Naive B cell (primary cell): ENCODE measurements at regions not wholly inside any gene's neighbourhood (a gene's known extent, or its start where the extent isn't known, plus 50 kb on each side); places are given as distances from the start of the nearest gene placed in this dataset.

Experiments
- ATAC-seq, 2 donors: fragments of 150-1000 bp; cut with Tn5 transposase; 2 replicates each; pipeline ENCODE4 v1.10.0; 2021; ENCODE audit warnings: low read depth in 2 of 2, mild to moderate bottlenecking in 2 of 2, moderate library complexity in 2 of 2
- DNase-seq: peaks from one replicate; pipeline ENCODE4 v3.0.0; 2022
- H3K27ac Mint-ChIP-seq, 6 donors: one replicate each; pipeline ENCODE4 v1.8.0; 2020 to 2022; ENCODE audit warnings: mild to moderate bottlenecking in 6 of 6, mixed read lengths in 6 of 6, moderate library complexity in 5 of 6, inconsistent platforms in 2 of 6
- H3K27me3 Mint-ChIP-seq, 3 donors: one replicate each; pipeline ENCODE4 v1.8.0; 2021 to 2022; ENCODE audit warnings: mixed read lengths in 3 of 3, mild to moderate bottlenecking in 1 of 3
- H3K36me3 Mint-ChIP-seq, 2 donors: one replicate each; pipeline ENCODE4 v1.8.0; 2020 to 2022; ENCODE audit warnings: mixed read lengths in 2 of 2, inconsistent platforms in 1 of 2, mild to moderate bottlenecking in 1 of 2
- H3K4me1 Mint-ChIP-seq, 3 donors: one replicate each; pipeline ENCODE4 v1.8.0; 2020 to 2022; ENCODE audit warnings: mixed read lengths in 3 of 3, inconsistent platforms in 1 of 3, mild to moderate bottlenecking in 1 of 3, moderate library complexity in 1 of 3
- H3K4me3 Mint-ChIP-seq, 8 donors: one replicate each; pipeline ENCODE4 v1.8.0; 2020 to 2022; ENCODE audit warnings: mild to moderate bottlenecking in 8 of 8, mixed read lengths in 8 of 8, moderate library complexity in 8 of 8, inconsistent platforms in 2 of 8
- H3K9me3 Mint-ChIP-seq, 7 donors: one replicate each; pipeline ENCODE4 v1.8.0; 2020 to 2022; ENCODE audit warnings: mixed read lengths in 7 of 7, mild to moderate bottlenecking in 5 of 7, inconsistent platforms in 2 of 7, moderate library complexity in 1 of 7

GRCh38 chr4:24637173-24637572 lies 52.8 kb upstream of the DHX15 start:
- H3K27me3 Mint-ChIP-seq = peaks cover 16 to 22% (median 18%) of the 10 kb centered on the region in 3 donors
- ATAC-seq (no peak), DNase-seq (no peak)
- H3K36me3 Mint-ChIP-seq = no peaks in the 10 kb centered on the region
- no peak overlapping the region for H3K27ac Mint-ChIP-seq
- no peak overlapping the region for H3K4me3 Mint-ChIP-seq
- no peaks in the 10 kb centered on the region for H3K9me3 Mint-ChIP-seq
- H3K4me1 Mint-ChIP-seq = no peaks in the 10 kb centered on the region

GRCh38 chr4:24638396-24638875 lies 54.1 kb upstream of the DHX15 start:
- Mint-ChIP-seq H3K9me3 (no peaks in the 10 kb centered on the region), H3K4me3 (no peak overlapping the region), H3K4me1 (no peaks in the 10 kb centered on the region), H3K36me3 (no peaks in the 10 kb centered on the region), H3K27ac (no peak overlapping the region), H3K27me3 (peaks cover 17 to 26% (median 25%) of the 10 kb centered on the region in 3 donors)
- ATAC-seq = no peak
- no peak for DNase-seq

- Mint-ChIP-seq H3K27ac (no peak overlapping the region), H3K9me3 (no peaks in the 10 kb centered on the region), H3K4me1 (no peaks in the 10 kb centered on the region), H3K36me3 (no peaks in the 10 kb centered on the region), H3K4me3 (no peak overlapping the region), H3K27me3 (peaks cover 26 to 36% (median 27%) of the 10 kb centered on the region in 3 donors)
- DNase-seq (no peak), ATAC-seq (no peak)
These were observed 55.4 kb upstream of the DHX15 start for GRCh38 chr4:24639714-24640113.

- no peak for DNase-seq
- Mint-ChIP-seq H3K27me3 (peaks cover 26 to 42% (median 28%) of the 10 kb centered on the region in 3 donors), H3K27ac (no peak overlapping the region), H3K4me3 (peak overlapping the region in 1 of 8 donors; percentile 52), H3K36me3 (no peaks in the 10 kb centered on the region), H3K4me1 (no peaks in the 10 kb centered on the region), H3K9me3 (no peaks in the 10 kb centered on the region)
- ATAC-seq = no peak
These were observed 56.0 kb upstream of the DHX15 start for GRCh38 chr4:24640366-24640765.

- ATAC-seq (no peak), DNase-seq (no peak)
- Mint-ChIP-seq H3K4me3 (no peak overlapping the region), H3K27ac (no peak overlapping the region), H3K36me3 (no peaks in the 10 kb centered on the region), H3K27me3 (peaks cover 29 to 45% (median 33%) of the 10 kb centered on the region in 3 donors), H3K4me1 (no peaks in the 10 kb centered on the region), H3K9me3 (peaks cover 0 to 3% (median 0%) of the 10 kb centered on the region in 7 donors)
These were observed 58.7 kb upstream of the DHX15 start for GRCh38 chr4:24642981-24643547.

GRCh38 chr4:24643774-24644520 lies 59.6 kb upstream of the DHX15 start:
- DNase-seq (no peak), ATAC-seq (no peak)
- H3K27me3 Mint-ChIP-seq = peaks cover 29 to 45% (median 35%) of the 10 kb centered on the region in 3 donors
- peaks cover 0 to 3% (median 0%) of the 10 kb centered on the region in 7 donors for H3K9me3 Mint-ChIP-seq
- no peaks in the 10 kb centered on the region for H3K36me3 Mint-ChIP-seq
- H3K4me3 Mint-ChIP-seq = no peak overlapping the region
- H3K27ac Mint-ChIP-seq = peak overlapping the region in 1 of 6 donors; percentile 47
- no peaks in the 10 kb centered on the region for H3K4me1 Mint-ChIP-seq

GRCh38 chr4:24644983-24645764 lies 60.8 kb upstream of the DHX15 start:
- peaks cover 23 to 37% (median 29%) of the 10 kb centered on the region in 3 donors for H3K27me3 Mint-ChIP-seq
- peak overlapping the region in 1 of 8 donors; percentile 30 for H3K4me3 Mint-ChIP-seq
- ATAC-seq (no peak), DNase-seq (no peak)
- H3K36me3 Mint-ChIP-seq = no peaks in the 10 kb centered on the region
- no peak overlapping the region for H3K27ac Mint-ChIP-seq
- H3K4me1 Mint-ChIP-seq = no peaks in the 10 kb centered on the region
- H3K9me3 Mint-ChIP-seq = peaks cover 0 to 3% (median 0%) of the 10 kb centered on the region in 7 donors

- peaks cover 23 to 41% (median 29%) of the 10 kb centered on the region in 3 donors for H3K27me3 Mint-ChIP-seq
These were observed 61.6 kb upstream of the DHX15 start for GRCh38 chr4:24645765-24646550.

GRCh38 chr4:24646798-24647460 lies 62.6 kb upstream of the DHX15 start:
- Mint-ChIP-seq H3K27ac (peak overlapping the region in 1 of 6 donors; percentile 54), H3K4me3 (no peak overlapping the region)
- ATAC-seq = no peak

More at GRCh38 chr4:24645765-24646550, 61.6 kb upstream of the DHX15 start:
- Mint-ChIP-seq H3K4me1 (no peaks in the 10 kb centered on the region), H3K27ac (no peak overlapping the region), H3K9me3 (peaks cover 0 to 3% (median 0%) of the 10 kb centered on the region in 7 donors), H3K36me3 (no peaks in the 10 kb centered on the region), H3K4me3 (no peak overlapping the region)
- ATAC-seq (no peak), DNase-seq (no peak)

GRCh38 chr4:24650849-24651640 lies 66.7 kb upstream of the DHX15 start:
- H3K4me1 Mint-ChIP-seq = no peaks in the 10 kb centered on the region
- H3K36me3 Mint-ChIP-seq = no peaks in the 10 kb centered on the region
- no peak for ATAC-seq
- no peak overlapping the region for H3K27ac Mint-ChIP-seq
- H3K4me3 Mint-ChIP-seq = no peak overlapping the region
- H3K9me3 Mint-ChIP-seq = peaks cover 0 to 3% (median 0%) of the 10 kb centered on the region in 7 donors
- H3K27me3 Mint-ChIP-seq = peaks cover 23 to 55% (median 25%) of the 10 kb centered on the region in 3 donors
- no peak for DNase-seq

More at GRCh38 chr4:24646798-24647460, 62.6 kb upstream of the DHX15 start:
- no peak for DNase-seq
- peaks cover 0 to 3% (median 0%) of the 10 kb centered on the region in 7 donors for H3K9me3 Mint-ChIP-seq
- no peaks in the 10 kb centered on the region for H3K36me3 Mint-ChIP-seq
- H3K4me1 Mint-ChIP-seq = no peaks in the 10 kb centered on the region
- peaks cover 16 to 48% (median 39%) of the 10 kb centered on the region in 3 donors for H3K27me3 Mint-ChIP-seq

- H3K27me3 Mint-ChIP-seq = peaks cover 37 to 69% (median 42%) of the 10 kb centered on the region in 3 donors
- no peak overlapping the region for H3K4me3 Mint-ChIP-seq
- no peak for ATAC-seq
- H3K9me3 Mint-ChIP-seq = peaks cover 0 to 4% (median 0%) of the 10 kb centered on the region in 7 donors
- H3K27ac Mint-ChIP-seq = no peak overlapping the region
- no peaks in the 10 kb centered on the region for H3K36me3 Mint-ChIP-seq
- H3K4me1 Mint-ChIP-seq = peaks cover 0 to 11% (median 6%) of the 10 kb centered on the region in 3 donors
- no peak for DNase-seq
These were observed 71.0 kb upstream of the DHX15 start for GRCh38 chr4:24655326-24655725.

- Mint-ChIP-seq H3K9me3 (peaks cover 0 to 4% (median 0%) of the 10 kb centered on the region in 7 donors), H3K4me1 (peaks cover 0 to 11% (median 6%) of the 10 kb centered on the region in 3 donors), H3K27me3 (peaks cover 39 to 70% (median 42%) of the 10 kb centered on the region in 3 donors), H3K4me3 (no peak overlapping the region), H3K36me3 (no peaks in the 10 kb centered on the region), H3K27ac (no peak overlapping the region)
- no peak for ATAC-seq
- DNase-seq = no peak
These were observed 71.6 kb upstream of the DHX15 start for GRCh38 chr4:24655971-24656370.
